ENCODE measurements at regions not wholly inside any gene's neighbourhood (a gene's known extent, or its start where the extent isn't known, plus 50 kb on each side); places are given as distances from the start of the nearest gene placed in this dataset.

DNA sequence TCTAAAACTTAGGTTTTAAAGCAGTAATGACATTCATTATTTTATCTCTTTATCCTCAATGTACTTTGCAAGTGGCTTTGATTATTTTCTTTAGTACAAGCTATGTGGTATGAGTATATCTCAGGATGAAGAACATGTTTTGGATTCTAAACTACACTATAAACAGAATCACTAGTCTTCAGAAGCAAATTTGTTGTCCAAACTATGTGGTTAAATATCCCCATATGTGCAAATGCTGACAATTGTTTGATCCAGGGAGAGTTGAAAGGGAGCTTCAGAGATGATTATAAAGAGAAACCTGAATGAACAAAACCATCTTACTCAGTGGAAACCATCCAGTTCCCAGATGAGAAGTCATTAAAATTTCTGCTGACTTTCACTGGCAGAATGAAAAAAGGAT, 179.3 kb downstream of the MDFIC start:
- no peak overlapping the region for H2BK20ac ChIP-seq (ENCODE audit: low read length)
- ChIA-PET CTCF (ENCODE audit: partially characterized antibody) (no interaction called here), POLR2A (ENCODE audit: partially characterized antibody) (no interaction called here)
- no peak overlapping the region for H3K56ac ChIP-seq (replicated peaks; ENCODE audit: insufficient read length, low read depth, low read length)
- H3K36me3 ChIP-seq (ENCODE audit: control insufficient read depth in 2 of 4, insufficient read depth in 4 of 4, low read length in 3 of 4) = no peaks in the 10 kb centered on the region
- H4K8ac ChIP-seq (ENCODE audit: extremely low read depth, insufficient read depth, low read length) = no peak overlapping the region
- H2BK12ac ChIP-seq (ENCODE audit: low read depth, low read length) = no peak overlapping the region
- peaks cover 0 to 4% (median 2%) of the 10 kb centered on the region in 4 experiments; a peak in 3 of 7 replicates for H3K4me1 ChIP-seq (replicated peaks in 1 of 4; ENCODE audit: control insufficient read depth in 3 of 4, insufficient read depth in 4 of 4, low read length in 3 of 4)
- no peaks in the 10 kb centered on the region for H3K23me2 ChIP-seq (ENCODE audit: low read depth, low read length)
- no peak for DNase-seq (ENCODE audit: low read depth in 1 of 2, low spot score in 2 of 2)
- TF ChIP-seq CTBP2 (IDR thresholded peaks at IDR 0.05; ENCODE audit: borderline replicate concordance, insufficient read depth, insufficient read length, low read length) (no peak), CHD1 (IDR thresholded peaks at IDR 0.05; ENCODE audit: low read depth, low read length) (no peak), SP2 (IDR thresholded peaks at IDR 0.05; ENCODE audit: low read length) (no peak), RBBP5 (IDR thresholded peaks at IDR 0.05; ENCODE audit: borderline replicate concordance, low read depth, low read length) (no peak), EZH2 (IDR thresholded peaks at IDR 0.05; ENCODE audit: low read depth, low read length, severe bottlenecking) (no peak), BRCA1 (IDR thresholded peaks at IDR 0.05; ENCODE audit: low read depth, low read length) (no peak), ASH2L (IDR thresholded peaks at IDR 0.05; ENCODE audit: low read length) (no peak), CHD2 (IDR thresholded peaks at IDR 0.05; ENCODE audit: low read length) (no peak), HDAC6 (IDR thresholded peaks at IDR 0.05; ENCODE audit: low read depth, low read length) (no peak), NANOG (IDR thresholded peaks at IDR 0.05; ENCODE audit: insufficient read depth, low read depth, low read length, poor library complexity, severe bottlenecking) (no peak), EGR1 (IDR thresholded peaks at IDR 0.05; ENCODE audit: borderline replicate concordance, low read depth, low read length) (no peak), TAF1 (IDR thresholded peaks at IDR 0.05; ENCODE audit: low read depth, low read length) (no peak), EP300 (IDR thresholded peaks at IDR 0.05; ENCODE audit: borderline replicate concordance in 1 of 2, low read depth in 2 of 2, low read length in 2 of 2) (no peak), HDAC2 (IDR thresholded peaks at IDR 0.05; ENCODE audit: borderline replicate concordance in 1 of 2, low read depth in 2 of 2, low read length in 2 of 2) (no peak), SRF (IDR thresholded peaks at IDR 0.05; ENCODE audit: low read depth, low read length) (no peak), FOSL1 (IDR thresholded peaks at IDR 0.05; ENCODE audit: insufficient read depth, low read depth, low read length) (no peak)
- no peak overlapping the region for H2BK120ac ChIP-seq (replicated peaks; ENCODE audit: low read depth, low read length)
- no peak overlapping the region for H3K9ac ChIP-seq (replicated peaks in 1 of 4; ENCODE audit: extremely low read depth in 1 of 4, low read depth in 3 of 4, low read length in 3 of 4)
- H3K79me1 ChIP-seq (ENCODE audit: low read depth, low read length) = no peaks in the 10 kb centered on the region
- no peak for FAIRE-seq
- H4K91ac ChIP-seq (replicated peaks; ENCODE audit: insufficient read length, low read length) = no peak overlapping the region
- H3K14ac ChIP-seq (ENCODE audit: insufficient read length) = no peak overlapping the region
- H3K18ac ChIP-seq (ENCODE audit: extremely low read depth, low read length) = no peak overlapping the region
- H2AFZ ChIP-seq (ENCODE audit: low read length) = no peak overlapping the region
- H4K5ac ChIP-seq (ENCODE audit: insufficient read length, low read depth, low read length) = no peak overlapping the region
- H3K27me3 ChIP-seq (replicated peaks in 1 of 4; ENCODE audit: control insufficient read depth in 3 of 4, extremely low read depth in 1 of 4, insufficient read depth in 3 of 4, low read length in 3 of 4) = no peaks in the 10 kb centered on the region
- no peaks in the 10 kb centered on the region for H3K79me2 ChIP-seq (ENCODE audit: control insufficient read depth in 1 of 2, insufficient read depth in 2 of 2, low read length in 2 of 2)
- H3K23ac ChIP-seq (ENCODE audit: insufficient read length) = no peak overlapping the region
- H3K9me3 ChIP-seq (ENCODE audit: insufficient read depth in 2 of 2, low read depth in 1 of 2, low read length in 1 of 2) = no peaks in the 10 kb centered on the region
- no peak overlapping the region for H2BK5ac ChIP-seq (ENCODE audit: low read depth, low read length)
- no peak overlapping the region for H3K4ac ChIP-seq (replicated peaks; ENCODE audit: insufficient read length, low read depth, low read length)
- no peak overlapping the region for H2AK5ac ChIP-seq (ENCODE audit: low read depth, low read length)
- no peak overlapping the region for H3K4me3 ChIP-seq (ENCODE audit: extremely low read depth in 1 of 4, insufficient read depth in 2 of 4, low read depth in 3 of 4, low read length in 4 of 4)
- no peaks in the 10 kb centered on the region for H4K20me1 ChIP-seq (replicated peaks in 1 of 2; ENCODE audit: control insufficient read depth in 1 of 2, insufficient read depth in 2 of 2, low read length in 2 of 2)
- H3K4me2 ChIP-seq (ENCODE audit: insufficient read depth in 1 of 2, low read depth in 2 of 2, low read length in 2 of 2) = no peak overlapping the region
- H3K27ac ChIP-seq (ENCODE audit: low read depth, low read length) = no peak overlapping the region
- no peak overlapping the region for H2BK15ac ChIP-seq (ENCODE audit: low read length)
